Stimulated activated naive B cell treated with anti-CD40 and anti-IgM and Interleukin-4, amounts not matched to agents 10 μg/mL and 1 μg/mL and 100 μg/mL, for 72 hours (primary cell): ENCODE measurements at regions not wholly inside any gene's neighbourhood (a gene's known extent, or its start where the extent isn't known, plus 50 kb on each side); places are given as distances from the start of the nearest gene placed in this dataset.
A peak's percentile ranks its signal among the peaks of the same experiment; 100 is the strongest.
"Not testable (repeated sequence)": the region's sequence is repeated elsewhere in the genome, so short reads cannot be mapped to it uniquely, and the experiment has no call there.

Experiments
- ATAC-seq, 2 donors: fragments of 150-1000 bp; cut with Tn5 transposase; replicated peaks; 2 replicates each; pipeline ENCODE4 v1.10.0; 2021; ENCODE audit warnings: moderate library complexity in 1 of 2
- DNase-seq: peaks from one replicate; pipeline ENCODE4 v3.0.0; 2021
- H3K27ac Mint-ChIP-seq: one replicate; pipeline ENCODE4 v1.8.0; 2022; ENCODE audit warnings: mild to moderate bottlenecking, mixed read lengths
- H3K27me3 Mint-ChIP-seq, 2 donors: one replicate each; pipeline ENCODE4 v1.8.0; 2022; ENCODE audit warnings: mixed read lengths in 2 of 2
- H3K36me3 Mint-ChIP-seq, 2 donors: one replicate each; pipeline ENCODE4 v1.8.0; 2022; ENCODE audit warnings: mixed read lengths in 2 of 2, mild to moderate bottlenecking in 1 of 2
- H3K4me1 Mint-ChIP-seq, 2 donors: one replicate each; pipeline ENCODE4 v1.8.0; 2022; ENCODE audit warnings: mixed read lengths in 2 of 2, mild to moderate bottlenecking in 1 of 2
- H3K4me3 Mint-ChIP-seq, 2 donors: one replicate each; pipeline ENCODE4 v1.8.0; 2022; ENCODE audit warnings: mild to moderate bottlenecking in 2 of 2, mixed read lengths in 2 of 2, moderate library complexity in 1 of 2
- H3K9me3 Mint-ChIP-seq, 2 donors: one replicate each; pipeline ENCODE4 v1.8.0; 2022; ENCODE audit warnings: mixed read lengths in 2 of 2, mild to moderate bottlenecking in 1 of 2

GRCh38 chr1:149724618-149725302 lies 57.7 kb upstream of the FCGR1A start:
- peak; percentile 36 to 46 for ATAC-seq
- not testable (repeated sequence) for H3K4me3 Mint-ChIP-seq

DNA sequence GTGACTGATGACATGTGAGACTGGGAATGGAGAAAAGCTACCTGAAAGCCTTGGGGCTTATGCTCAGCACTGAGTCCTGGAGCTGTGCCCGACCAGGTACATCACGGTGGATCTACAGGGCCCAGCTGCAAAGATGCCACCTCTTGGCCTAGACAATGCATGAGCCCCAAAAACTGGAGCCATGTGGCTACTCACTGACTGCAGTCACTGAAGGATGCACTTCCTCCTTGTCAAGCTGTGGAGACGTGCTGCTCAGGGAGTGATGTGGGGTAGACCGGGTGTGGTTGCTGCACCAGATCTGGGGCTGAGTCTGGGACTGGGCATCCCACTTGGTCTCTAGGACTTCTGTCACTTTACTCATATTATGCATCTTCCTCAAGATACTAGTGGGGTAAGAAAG lies 55.8 kb upstream of the FCGR1A start:
- ATAC-seq: peak; percentile 31 to 51
- not testable (repeated sequence) for DNase-seq, H3K27ac Mint-ChIP-seq, H3K36me3 Mint-ChIP-seq, H3K27me3 Mint-ChIP-seq, H3K4me3 Mint-ChIP-seq, H3K4me1 Mint-ChIP-seq, H3K9me3 Mint-ChIP-seq

More at GRCh38 chr1:149724618-149725302, 57.7 kb upstream of the FCGR1A start:
- not testable (repeated sequence) for H3K4me1 Mint-ChIP-seq, H3K36me3 Mint-ChIP-seq, DNase-seq, H3K9me3 Mint-ChIP-seq, H3K27me3 Mint-ChIP-seq, H3K27ac Mint-ChIP-seq

DNA sequence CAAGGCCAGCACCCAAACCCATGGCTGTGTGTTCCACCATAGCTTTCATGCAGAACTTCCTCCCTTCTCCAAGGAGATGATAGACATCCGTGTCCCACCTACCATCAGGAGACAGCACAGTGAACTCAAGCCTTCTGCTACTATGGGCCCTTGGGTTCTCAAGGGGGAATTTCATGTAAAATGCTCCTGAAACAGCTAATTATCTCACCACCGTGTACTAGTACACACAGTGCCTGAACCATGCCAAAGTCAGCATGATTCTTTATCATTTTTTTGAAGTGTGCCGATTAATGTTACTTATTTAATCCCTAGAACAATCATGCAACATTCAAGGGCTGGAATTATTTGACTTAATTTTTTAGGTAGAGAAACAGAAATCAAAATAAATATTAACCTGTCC lies 53.9 kb upstream of the FCGR1A start:
- not testable (repeated sequence) for ATAC-seq, H3K27me3 Mint-ChIP-seq, H3K36me3 Mint-ChIP-seq, H3K4me3 Mint-ChIP-seq, H3K27ac Mint-ChIP-seq, DNase-seq, H3K9me3 Mint-ChIP-seq, H3K4me1 Mint-ChIP-seq
